GM12878 (cell line): ENCODE measurements at regions not wholly inside any gene's neighbourhood (a gene's known extent, or its start where the extent isn't known, plus 50 kb on each side); places are given as distances from the start of the nearest gene placed in this dataset.

Experiments
- CBX3 ChIP-seq: fragments of 200-600 bp; sonication (generic); IDR thresholded peaks from 2 replicates; pipeline ENCODE4 v1.6.1; 2016; ENCODE audit warnings: low read depth, borderline replicate concordance
- DPF2 ChIP-seq: fragments of 450-650 bp; IDR thresholded peaks from 2 replicates; pipeline ENCODE4 v1.6.1; 2017; ENCODE audit warnings: mild to moderate bottlenecking
- EZH2 ChIP-seq: IDR thresholded peaks from 2 replicates; pipeline ENCODE4 v1.6.1; 2012; ENCODE audit warnings: low read depth, mild to moderate bottlenecking, control low read depth, inconsistent platforms, low read length, borderline replicate concordance; ENCODE audit not compliant: control insufficient read depth
- HDAC6 ChIP-seq: fragments of 200-600 bp; sonication (generic); IDR thresholded peaks from one replicate; pipeline ENCODE4 v1.8.0; 2017; ENCODE audit warnings: antibody characterized with exemption; ENCODE audit not compliant: unreplicated experiment
- IKZF2 ChIP-seq, 2 experiments: fragments of 450-650 bp; IDR thresholded peaks; 2 replicates each; pipeline ENCODE4 v1.6.1; 2017; ENCODE audit warnings: mild to moderate bottlenecking in 2 of 2, moderate library complexity in 2 of 2
- MYC ChIP-seq: IDR thresholded peaks from 2 replicates; pipeline ENCODE4 v1.6.1; 2011; ENCODE audit warnings: mild to moderate bottlenecking, low read length, moderate library complexity, inconsistent platforms; ENCODE audit not compliant: insufficient read depth, insufficient replicate concordance, insufficient read length, severe bottlenecking
- NR2C1 ChIP-seq: fragments of 450-650 bp; IDR thresholded peaks from 2 replicates; pipeline ENCODE4 v1.6.1; 2017; ENCODE audit warnings: antibody characterized with exemption, mild to moderate bottlenecking, moderate library complexity
- ZBTB40 ChIP-seq: fragments of 450-650 bp; IDR thresholded peaks from 2 replicates; pipeline ENCODE4 v1.6.1; 2016; ENCODE audit warnings: mild to moderate bottlenecking, moderate library complexity, borderline replicate concordance
- ZNF687 ChIP-seq: fragments of 450-650 bp; IDR thresholded peaks from 2 replicates; pipeline ENCODE4 v1.6.1; 2017; ENCODE audit warnings: mild to moderate bottlenecking, moderate library complexity
- TF ChIP-seq, protein P1 (sequence below): fragments of 450-650 bp; IDR thresholded peaks from 2 replicates; pipeline ENCODE4 v1.6.1; 2017; ENCODE audit warnings: antibody characterized with exemption, mild to moderate bottlenecking, moderate library complexity
- TF ChIP-seq, protein P2 (sequence below): fragments of 450-650 bp; IDR thresholded peaks from 2 replicates; pipeline ENCODE4 v1.6.1; 2017; ENCODE audit warnings: mild to moderate bottlenecking
- TF ChIP-seq, protein P3 (sequence below): IDR thresholded peaks from 2 replicates; pipeline ENCODE4 v1.6.1; 2011; ENCODE audit warnings: borderline replicate concordance, low read depth, mild to moderate bottlenecking, moderate library complexity, low read length; ENCODE audit not compliant: insufficient read depth, poor library complexity, severe bottlenecking

GRCh38 chr10:26385443-26385842, 52.7 kb upstream of the APBB1IP start (continued):
- peak; percentile 52 to 61; a peak in 3 of 4 replicates for TF ChIP-seq IKZF2 (IDR thresholded peaks at IDR 0.05)
- TF ChIP-seq CBX3: no peak
- TF ChIP-seq, protein P1, sequence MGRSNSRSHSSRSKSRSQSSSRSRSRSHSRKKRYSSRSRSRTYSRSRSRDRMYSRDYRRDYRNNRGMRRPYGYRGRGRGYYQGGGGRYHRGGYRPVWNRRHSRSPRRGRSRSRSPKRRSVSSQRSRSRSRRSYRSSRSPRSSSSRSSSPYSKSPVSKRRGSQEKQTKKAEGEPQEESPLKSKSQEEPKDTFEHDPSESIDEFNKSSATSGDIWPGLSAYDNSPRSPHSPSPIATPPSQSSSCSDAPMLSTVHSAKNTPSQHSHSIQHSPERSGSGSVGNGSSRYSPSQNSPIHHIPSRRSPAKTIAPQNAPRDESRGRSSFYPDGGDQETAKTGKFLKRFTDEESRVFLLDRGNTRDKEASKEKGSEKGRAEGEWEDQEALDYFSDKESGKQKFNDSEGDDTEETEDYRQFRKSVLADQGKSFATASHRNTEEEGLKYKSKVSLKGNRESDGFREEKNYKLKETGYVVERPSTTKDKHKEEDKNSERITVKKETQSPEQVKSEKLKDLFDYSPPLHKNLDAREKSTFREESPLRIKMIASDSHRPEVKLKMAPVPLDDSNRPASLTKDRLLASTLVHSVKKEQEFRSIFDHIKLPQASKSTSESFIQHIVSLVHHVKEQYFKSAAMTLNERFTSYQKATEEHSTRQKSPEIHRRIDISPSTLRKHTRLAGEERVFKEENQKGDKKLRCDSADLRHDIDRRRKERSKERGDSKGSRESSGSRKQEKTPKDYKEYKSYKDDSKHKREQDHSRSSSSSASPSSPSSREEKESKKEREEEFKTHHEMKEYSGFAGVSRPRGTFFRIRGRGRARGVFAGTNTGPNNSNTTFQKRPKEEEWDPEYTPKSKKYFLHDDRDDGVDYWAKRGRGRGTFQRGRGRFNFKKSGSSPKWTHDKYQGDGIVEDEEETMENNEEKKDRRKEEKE: no peak
- TF ChIP-seq DPF2: no peak
- TF ChIP-seq MYC: no peak
- TF ChIP-seq, protein P2, sequence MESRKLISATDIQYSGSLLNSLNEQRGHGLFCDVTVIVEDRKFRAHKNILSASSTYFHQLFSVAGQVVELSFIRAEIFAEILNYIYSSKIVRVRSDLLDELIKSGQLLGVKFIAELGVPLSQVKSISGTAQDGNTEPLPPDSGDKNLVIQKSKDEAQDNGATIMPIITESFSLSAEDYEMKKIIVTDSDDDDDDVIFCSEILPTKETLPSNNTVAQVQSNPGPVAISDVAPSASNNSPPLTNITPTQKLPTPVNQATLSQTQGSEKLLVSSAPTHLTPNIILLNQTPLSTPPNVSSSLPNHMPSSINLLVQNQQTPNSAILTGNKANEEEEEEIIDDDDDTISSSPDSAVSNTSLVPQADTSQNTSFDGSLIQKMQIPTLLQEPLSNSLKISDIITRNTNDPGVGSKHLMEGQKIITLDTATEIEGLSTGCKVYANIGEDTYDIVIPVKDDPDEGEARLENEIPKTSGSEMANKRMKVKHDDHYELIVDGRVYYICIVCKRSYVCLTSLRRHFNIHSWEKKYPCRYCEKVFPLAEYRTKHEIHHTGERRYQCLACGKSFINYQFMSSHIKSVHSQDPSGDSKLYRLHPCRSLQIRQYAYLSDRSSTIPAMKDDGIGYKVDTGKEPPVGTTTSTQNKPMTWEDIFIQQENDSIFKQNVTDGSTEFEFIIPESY: no peak
- TF ChIP-seq ZNF687: no peak
- no peak for TF ChIP-seq HDAC6
- TF ChIP-seq ZBTB40: no peak
- TF ChIP-seq EZH2: no peak
- TF ChIP-seq, protein P3, sequence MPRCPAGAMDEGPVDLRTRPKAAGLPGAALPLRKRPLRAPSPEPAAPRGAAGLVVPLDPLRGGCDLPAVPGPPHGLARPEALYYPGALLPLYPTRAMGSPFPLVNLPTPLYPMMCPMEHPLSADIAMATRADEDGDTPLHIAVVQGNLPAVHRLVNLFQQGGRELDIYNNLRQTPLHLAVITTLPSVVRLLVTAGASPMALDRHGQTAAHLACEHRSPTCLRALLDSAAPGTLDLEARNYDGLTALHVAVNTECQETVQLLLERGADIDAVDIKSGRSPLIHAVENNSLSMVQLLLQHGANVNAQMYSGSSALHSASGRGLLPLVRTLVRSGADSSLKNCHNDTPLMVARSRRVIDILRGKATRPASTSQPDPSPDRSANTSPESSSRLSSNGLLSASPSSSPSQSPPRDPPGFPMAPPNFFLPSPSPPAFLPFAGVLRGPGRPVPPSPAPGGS: no peak
- no peak for TF ChIP-seq NR2C1
